Stimulated activated naive B cell treated with anti-CD40 and anti-IgM and Interleukin-4, amounts not matched to agents 10 μg/mL and 1 μg/mL and 100 μg/mL, for 72 hours (primary cell): ENCODE measurements at regions not wholly inside any gene's neighbourhood (a gene's known extent, or its start where the extent isn't known, plus 50 kb on each side); places are given as distances from the start of the nearest gene placed in this dataset.

Experiments used
- ATAC-seq, 2 donors: fragments of 150-1000 bp; cut with Tn5 transposase; replicated peaks; 2 replicates each; pipeline ENCODE4 v1.10.0; 2021; ENCODE audit warnings: moderate library complexity in 1 of 2
- DNase-seq: peaks from one replicate; pipeline ENCODE4 v3.0.0; 2021
- H3K27ac Mint-ChIP-seq: one replicate; pipeline ENCODE4 v1.8.0; 2022; ENCODE audit warnings: mild to moderate bottlenecking, mixed read lengths
- H3K27me3 Mint-ChIP-seq, 2 donors: one replicate each; pipeline ENCODE4 v1.8.0; 2022; ENCODE audit warnings: mixed read lengths in 2 of 2
- H3K36me3 Mint-ChIP-seq, 2 donors: one replicate each; pipeline ENCODE4 v1.8.0; 2022; ENCODE audit warnings: mixed read lengths in 2 of 2, mild to moderate bottlenecking in 1 of 2
- H3K4me1 Mint-ChIP-seq, 2 donors: one replicate each; pipeline ENCODE4 v1.8.0; 2022; ENCODE audit warnings: mixed read lengths in 2 of 2, mild to moderate bottlenecking in 1 of 2
- H3K4me3 Mint-ChIP-seq, 2 donors: one replicate each; pipeline ENCODE4 v1.8.0; 2022; ENCODE audit warnings: mild to moderate bottlenecking in 2 of 2, mixed read lengths in 2 of 2, moderate library complexity in 1 of 2
- H3K9me3 Mint-ChIP-seq, 2 donors: one replicate each; pipeline ENCODE4 v1.8.0; 2022; ENCODE audit warnings: mixed read lengths in 2 of 2, mild to moderate bottlenecking in 1 of 2

- Mint-ChIP-seq H3K9me3 (no peaks in the 10 kb centered on the region), H3K27me3 (no peaks in the 10 kb centered on the region), H3K27ac (no peak overlapping the region), H3K36me3 (no peaks in the 10 kb centered on the region), H3K4me1 (peaks cover 25 to 37% of the 10 kb centered on the region in 2 donors), H3K4me3 (no peak overlapping the region)
- DNase-seq (no peak), ATAC-seq (no peak)
These were observed 134.0 kb downstream of the TOMM20 start for GRCh38 chr1:234994436-234995295.

- no peaks in the 10 kb centered on the region for H3K27me3 Mint-ChIP-seq
- no peaks in the 10 kb centered on the region for H3K9me3 Mint-ChIP-seq
- ATAC-seq (no peak), DNase-seq (no peak)
- H3K36me3 Mint-ChIP-seq: peaks cover 0 to under 1% of the 10 kb centered on the region in 2 donors
- no peak overlapping the region for H3K4me3 Mint-ChIP-seq
- H3K4me1 Mint-ChIP-seq: peaks cover 46 to 61% of the 10 kb centered on the region in 2 donors
- no peak overlapping the region for H3K27ac Mint-ChIP-seq
These were observed 136.6 kb downstream of the TOMM20 start for GRCh38 chr1:234992065-234992464.

GRCh38 chr1:234990874-234991801 lies 137.5 kb downstream of the TOMM20 start:
- Mint-ChIP-seq H3K36me3 (peaks cover 0 to 4% of the 10 kb centered on the region in 2 donors), H3K4me1 (peaks cover 53 to 68% of the 10 kb centered on the region in 2 donors), H3K27ac (peak overlapping the region; percentile 84), H3K9me3 (no peaks in the 10 kb centered on the region), H3K27me3 (no peaks in the 10 kb centered on the region), H3K4me3 (peak overlapping the region; percentile 9 to 37)
- ATAC-seq (peak; percentile 33 to 34), DNase-seq (no peak)

GRCh38 chr1:234990328-234990675 lies 138.3 kb downstream of the TOMM20 start:
- Mint-ChIP-seq H3K36me3 (peaks cover 0 to 4% of the 10 kb centered on the region in 2 donors), H3K27ac (no peak overlapping the region), H3K4me1 (peaks cover 53 to 75% of the 10 kb centered on the region in 2 donors), H3K9me3 (no peaks in the 10 kb centered on the region), H3K27me3 (no peaks in the 10 kb centered on the region), H3K4me3 (no peak overlapping the region)
- DNase-seq (no peak), ATAC-seq (no peak)

GRCh38 chr1:234989479-234990327 lies 138.9 kb downstream of the TOMM20 start:
- Mint-ChIP-seq H3K4me1 (peaks cover 53 to 75% of the 10 kb centered on the region in 2 donors), H3K27ac (peak overlapping the region; percentile 56), H3K27me3 (no peaks in the 10 kb centered on the region), H3K36me3 (peaks cover 0 to 4% of the 10 kb centered on the region in 2 donors), H3K9me3 (no peaks in the 10 kb centered on the region), H3K4me3 (no peak overlapping the region)
- no peak for ATAC-seq
- DNase-seq: no peak

GRCh38 chr1:234989019-234989418 lies 139.6 kb downstream of the TOMM20 start:
- ATAC-seq (peak; percentile 47 to 48), DNase-seq (peak; percentile 34)
- H3K36me3 Mint-ChIP-seq: peaks cover 0 to 7% of the 10 kb centered on the region in 2 donors
- H3K9me3 Mint-ChIP-seq: no peaks in the 10 kb centered on the region
- no peaks in the 10 kb centered on the region for H3K27me3 Mint-ChIP-seq
- H3K4me3 Mint-ChIP-seq: no peak overlapping the region
- H3K27ac Mint-ChIP-seq: peak overlapping the region; percentile 56
- peaks cover 51 to 75% of the 10 kb centered on the region in 2 donors for H3K4me1 Mint-ChIP-seq

GRCh38 chr1:234988536-234988935 lies 140.1 kb downstream of the TOMM20 start:
- Mint-ChIP-seq H3K4me3 (no peak overlapping the region), H3K4me1 (peaks cover 54 to 78% of the 10 kb centered on the region in 2 donors), H3K27me3 (no peaks in the 10 kb centered on the region), H3K36me3 (peaks cover 0 to 7% of the 10 kb centered on the region in 2 donors), H3K9me3 (no peaks in the 10 kb centered on the region), H3K27ac (peak overlapping the region; percentile 98)
- ATAC-seq: no peak
- no peak for DNase-seq

- Mint-ChIP-seq H3K27me3 (no peaks in the 10 kb centered on the region), H3K4me3 (no peak overlapping the region), H3K9me3 (no peaks in the 10 kb centered on the region), H3K36me3 (peaks cover 0 to 7% of the 10 kb centered on the region in 2 donors), H3K4me1 (peaks cover 54 to 82% of the 10 kb centered on the region in 2 donors), H3K27ac (peak overlapping the region; percentile 98)
- DNase-seq (no peak), ATAC-seq (no peak)
These were observed 140.5 kb downstream of the TOMM20 start for GRCh38 chr1:234988155-234988517.

- peaks cover 0 to 7% of the 10 kb centered on the region in 2 donors for H3K36me3 Mint-ChIP-seq
- no peaks in the 10 kb centered on the region for H3K27me3 Mint-ChIP-seq
- H3K9me3 Mint-ChIP-seq: no peaks in the 10 kb centered on the region
- H3K4me1 Mint-ChIP-seq: peaks cover 52 to 83% of the 10 kb centered on the region in 2 donors
- peak overlapping the region; percentile 98 for H3K27ac Mint-ChIP-seq
- peak; percentile 75 for DNase-seq
- peak; percentile 70 to 76 for ATAC-seq
- peak overlapping the region; percentile 69 to 75 for H3K4me3 Mint-ChIP-seq
These were observed 141.1 kb downstream of the TOMM20 start for GRCh38 chr1:234987415-234988154.

- H3K9me3 Mint-ChIP-seq: no peaks in the 10 kb centered on the region
- DNase-seq (no peak), ATAC-seq (no peak)
- H3K27ac Mint-ChIP-seq: peak overlapping the region; percentile 98
- H3K4me3 Mint-ChIP-seq: peak overlapping the region; percentile 69 to 75
- no peaks in the 10 kb centered on the region for H3K27me3 Mint-ChIP-seq
- peaks cover 0 to 7% of the 10 kb centered on the region in 2 donors for H3K36me3 Mint-ChIP-seq
- peaks cover 52 to 84% of the 10 kb centered on the region in 2 donors for H3K4me1 Mint-ChIP-seq
These were observed 141.8 kb downstream of the TOMM20 start for GRCh38 chr1:234986750-234987414.

GRCh38 chr1:234985516-234986294 lies 142.9 kb downstream of the TOMM20 start:
- Mint-ChIP-seq H3K27ac (peak overlapping the region; percentile 98), H3K27me3 (no peaks in the 10 kb centered on the region), H3K4me1 (peaks cover 53 to 84% of the 10 kb centered on the region in 2 donors), H3K36me3 (peaks cover 0 to 7% of the 10 kb centered on the region in 2 donors), H3K9me3 (no peaks in the 10 kb centered on the region), H3K4me3 (no peak overlapping the region)
- ATAC-seq (no peak), DNase-seq (no peak)

- Mint-ChIP-seq H3K4me3 (peak overlapping the region in 1 of 2 donors; percentile 7), H3K36me3 (peaks cover 0 to 7% of the 10 kb centered on the region in 2 donors), H3K27ac (peak overlapping the region; percentile 85), H3K9me3 (no peaks in the 10 kb centered on the region), H3K27me3 (no peaks in the 10 kb centered on the region), H3K4me1 (peaks cover 54 to 84% of the 10 kb centered on the region in 2 donors)
- no peak for ATAC-seq
- no peak for DNase-seq
These were observed 143.6 kb downstream of the TOMM20 start for GRCh38 chr1:234985007-234985370.
